Dedifferentiated amniotic fluid mesenchymal stem cell (primary cell): ENCODE measurements at regions not wholly inside any gene's neighbourhood (a gene's known extent, or its start where the extent isn't known, plus 50 kb on each side); places are given as distances from the start of the nearest gene placed in this dataset.

ENCODE experiments used
- DNase-seq: peaks from one replicate; pipeline ENCODE4 v3.0.0-alpha.2; 2016; ENCODE audit errors: extremely low spot score

DNA sequence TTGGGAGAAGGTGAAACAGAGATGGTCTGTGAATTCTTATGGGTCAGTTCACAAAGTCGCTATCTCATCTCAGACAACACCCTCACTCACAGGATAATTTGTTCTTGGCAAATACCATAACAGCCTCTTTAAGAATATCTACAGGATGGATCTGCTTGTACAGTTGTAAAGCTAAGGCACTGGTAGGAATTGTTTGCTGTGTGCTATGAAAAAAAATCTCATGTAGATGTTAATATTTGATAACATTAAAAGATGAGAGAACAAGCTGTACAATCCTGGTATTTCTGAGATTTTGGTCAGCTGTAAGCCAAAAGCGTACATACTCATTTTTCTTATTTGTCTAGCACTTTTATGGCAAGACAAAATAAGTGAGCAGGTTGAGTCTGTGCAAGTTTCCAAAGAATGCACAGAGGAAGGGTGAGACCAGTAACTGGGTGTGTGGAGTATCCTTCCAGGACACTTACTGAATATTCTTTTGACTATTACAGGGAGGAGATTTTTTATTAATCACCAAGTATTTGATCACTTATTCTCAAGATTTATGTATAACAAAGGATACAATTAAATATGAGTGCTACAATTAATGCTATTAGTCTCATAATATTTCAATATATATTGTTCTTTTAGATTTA is 814.5 kb upstream of the MIR17HG start:
- no peak for DNase-seq

DNA sequence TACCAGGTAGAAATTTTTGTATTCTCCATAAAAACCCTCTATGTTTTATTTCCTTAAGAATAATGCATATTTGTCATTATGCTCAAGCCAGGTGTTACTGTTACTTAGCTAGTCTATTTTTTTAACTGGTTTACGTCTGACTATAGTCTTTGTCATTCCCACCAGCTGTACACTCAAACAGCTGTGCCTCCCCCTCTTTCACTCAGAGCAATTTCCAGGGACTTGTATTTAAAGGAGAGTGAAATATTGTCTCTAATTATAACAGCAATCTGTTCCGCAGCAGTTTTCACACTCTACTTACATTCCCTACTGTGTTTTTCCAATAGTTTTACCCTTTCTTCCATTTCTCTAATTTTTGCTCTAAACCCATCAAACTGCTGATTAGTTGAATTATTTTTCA is 813.6 kb upstream of the MIR17HG start:
- no peak for DNase-seq

DNA sequence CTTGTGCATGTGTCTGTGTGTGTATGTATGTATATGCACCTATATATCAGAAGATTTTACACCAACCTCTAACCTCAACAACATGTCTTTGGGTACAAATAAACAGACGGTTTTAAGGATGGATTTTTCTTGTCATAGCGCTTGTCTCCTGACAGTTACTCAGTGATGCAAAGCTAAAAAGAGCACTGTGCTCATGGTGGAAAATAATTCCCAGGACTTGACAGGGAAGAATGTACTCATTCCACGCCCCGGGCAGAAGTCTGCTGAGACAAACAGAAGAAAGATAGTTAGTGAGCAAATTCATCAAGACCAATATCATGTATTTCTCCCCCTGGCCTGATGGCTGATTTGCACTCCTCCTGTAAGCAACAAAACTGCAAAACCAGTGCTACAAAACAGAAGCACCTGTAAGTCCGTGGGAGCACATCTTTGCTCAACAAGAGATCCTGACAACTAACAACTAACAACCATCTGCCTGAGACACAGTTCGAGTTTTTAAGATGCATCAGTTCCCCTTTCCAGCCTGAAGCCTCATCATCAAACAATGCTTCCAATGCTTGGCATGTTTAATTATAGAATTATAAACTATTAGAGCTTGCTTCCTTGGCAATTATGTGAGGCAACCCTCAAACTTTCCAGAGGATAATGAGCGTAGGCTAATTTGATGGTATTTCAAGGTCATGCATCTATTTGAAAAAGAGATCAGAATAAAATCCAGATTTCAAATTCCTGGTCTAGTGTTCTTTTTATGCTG is 812.7 kb upstream of the MIR17HG start:
- DNase-seq, result no peak

DNA sequence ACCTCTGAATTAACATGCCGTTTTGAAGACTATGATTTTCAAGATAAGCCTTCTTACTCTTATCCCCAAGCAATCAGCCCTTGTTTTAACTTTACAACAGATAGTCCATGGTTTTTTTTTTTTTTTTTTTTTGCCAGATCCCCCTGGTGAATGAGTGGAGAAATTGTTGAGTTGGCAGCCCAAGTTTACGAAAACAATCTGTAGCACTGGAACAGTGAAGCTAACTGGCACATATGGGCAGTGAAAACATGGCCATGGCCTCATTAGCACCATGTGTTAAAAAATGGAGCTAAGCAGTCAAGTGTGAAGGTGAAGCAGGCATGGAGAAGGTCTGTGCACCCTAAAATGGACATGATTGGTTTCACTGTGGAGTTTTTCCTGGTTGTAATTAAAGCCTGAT is 812.1 kb upstream of the MIR17HG start:
- DNase-seq, result no peak

DNA sequence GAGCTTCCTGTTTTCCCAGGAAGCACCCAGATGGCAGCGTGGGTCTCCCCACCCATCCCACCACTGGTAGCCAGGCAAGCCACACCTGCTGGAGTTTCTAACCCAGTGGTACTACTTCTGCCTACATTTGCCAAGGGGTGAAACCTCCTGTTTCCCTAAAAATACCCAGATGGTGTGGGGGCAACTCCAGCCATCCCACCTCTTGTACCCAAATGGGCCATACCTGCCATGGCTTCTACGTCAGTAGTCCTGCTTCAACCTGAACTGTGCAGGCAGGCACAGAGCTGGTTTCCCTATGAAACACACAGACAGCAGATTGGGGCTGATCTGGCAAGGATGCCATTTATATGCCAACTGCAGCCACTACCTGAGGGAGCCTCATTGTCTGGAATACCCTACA is 809.4 kb upstream of the MIR17HG start:
- no peak for DNase-seq

DNA sequence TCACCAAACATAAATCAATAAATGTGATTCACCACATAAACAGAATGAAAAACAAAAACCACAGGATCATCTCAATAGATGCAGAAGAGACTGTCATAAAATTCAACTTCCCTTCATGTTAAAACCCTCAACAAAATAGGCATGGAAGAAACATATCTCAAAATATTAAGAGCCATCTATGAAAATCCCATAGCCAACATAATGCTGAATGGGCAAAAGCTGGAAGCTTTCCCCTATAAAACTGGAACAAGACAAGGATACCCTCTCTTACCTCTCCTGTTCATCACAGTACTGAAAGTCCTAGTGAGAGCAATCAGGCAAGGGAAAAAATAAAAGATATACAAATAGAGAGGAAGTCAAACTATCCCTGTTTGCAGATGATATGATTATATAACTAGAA is 806.1 kb upstream of the MIR17HG start:
- no peak for DNase-seq

DNA sequence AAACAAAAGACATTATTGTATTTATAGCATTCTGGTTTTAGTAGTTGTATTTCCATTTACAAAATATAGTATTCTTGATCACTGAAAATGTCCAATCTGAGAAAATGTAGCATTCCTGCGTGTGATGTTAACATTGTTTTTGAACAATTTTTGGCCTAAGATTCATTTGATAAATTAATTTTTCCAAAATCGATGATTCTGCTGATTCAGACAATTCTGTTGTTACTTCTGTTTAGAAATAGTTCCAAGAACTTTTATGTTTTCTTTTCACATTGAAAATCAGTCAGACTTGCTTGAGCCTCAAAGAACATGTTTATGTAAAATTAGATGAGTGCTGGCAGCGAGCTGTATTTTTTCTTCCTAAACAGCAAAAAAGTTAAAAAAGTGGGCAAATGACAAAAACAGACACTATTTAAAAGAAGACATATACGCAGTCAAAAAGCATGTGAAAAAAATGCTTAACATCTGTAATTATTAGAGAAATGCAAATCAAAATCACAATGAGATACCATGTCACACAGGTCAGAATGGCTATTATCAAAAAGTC is 804.5 kb upstream of the MIR17HG start:
- no peak for DNase-seq

DNA sequence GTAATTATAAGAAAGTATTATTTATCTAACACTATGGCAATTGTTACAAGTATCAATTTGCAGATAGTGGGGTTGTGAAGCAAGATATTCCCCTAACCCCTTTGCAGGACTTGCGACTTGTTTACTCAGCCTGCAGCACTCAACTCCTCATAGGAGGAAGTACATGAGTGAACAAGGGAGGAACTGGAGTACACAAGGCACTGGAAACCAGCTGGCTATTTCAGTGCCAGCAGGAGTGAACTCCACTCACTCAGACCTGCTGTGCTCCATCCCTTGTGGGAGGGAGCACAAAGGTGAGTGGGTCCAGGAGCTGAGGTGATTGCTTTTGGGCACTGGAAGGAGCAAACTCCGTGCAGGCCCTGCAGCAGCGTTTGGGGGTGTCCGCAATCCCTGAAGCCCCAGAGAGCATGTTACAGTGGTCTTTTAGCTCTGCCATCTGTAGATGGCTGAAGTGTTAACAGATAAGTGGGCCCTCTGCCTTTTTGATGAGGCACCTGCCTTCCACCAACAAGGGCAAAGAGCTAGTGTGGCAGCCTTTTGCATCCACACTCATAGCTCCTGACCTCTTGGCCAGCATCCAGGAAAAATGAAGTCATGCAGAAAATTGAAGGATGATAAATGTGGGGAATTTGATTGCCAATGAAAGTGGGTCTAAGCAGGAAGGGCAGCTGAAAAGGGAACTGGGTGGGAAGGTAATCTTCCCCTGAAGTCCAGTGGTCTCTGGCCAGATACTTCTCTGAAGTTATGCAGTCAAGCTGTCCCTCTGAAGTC is 802.2 kb upstream of the MIR17HG start:
- DNase-seq, result no peak

DNA sequence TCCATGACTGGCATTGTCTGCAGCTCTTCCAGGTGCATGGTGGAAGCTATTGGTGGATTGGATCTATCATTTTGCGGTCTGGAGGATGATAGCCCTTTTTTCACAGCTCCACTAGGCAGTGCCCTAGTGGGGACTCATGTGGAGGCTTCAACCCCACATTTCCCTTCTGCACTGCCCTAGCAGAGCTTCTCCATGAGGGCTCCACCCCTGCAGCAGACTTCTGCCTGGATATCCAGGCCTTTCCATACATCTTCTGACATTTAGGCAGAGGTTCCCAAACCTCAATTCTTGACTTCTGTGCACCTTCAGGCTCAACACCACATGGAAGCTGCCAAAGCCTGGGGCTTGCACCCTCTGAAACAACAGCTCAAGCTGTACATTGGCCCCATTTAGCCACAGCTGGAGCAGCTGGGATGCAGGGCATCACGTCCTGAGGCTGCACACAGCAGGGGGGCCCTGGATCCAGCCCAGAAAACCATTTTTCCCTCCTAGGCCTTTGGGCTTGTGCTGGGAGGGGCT is 800.2 kb upstream of the MIR17HG start:
- DNase-seq, result no peak

DNA sequence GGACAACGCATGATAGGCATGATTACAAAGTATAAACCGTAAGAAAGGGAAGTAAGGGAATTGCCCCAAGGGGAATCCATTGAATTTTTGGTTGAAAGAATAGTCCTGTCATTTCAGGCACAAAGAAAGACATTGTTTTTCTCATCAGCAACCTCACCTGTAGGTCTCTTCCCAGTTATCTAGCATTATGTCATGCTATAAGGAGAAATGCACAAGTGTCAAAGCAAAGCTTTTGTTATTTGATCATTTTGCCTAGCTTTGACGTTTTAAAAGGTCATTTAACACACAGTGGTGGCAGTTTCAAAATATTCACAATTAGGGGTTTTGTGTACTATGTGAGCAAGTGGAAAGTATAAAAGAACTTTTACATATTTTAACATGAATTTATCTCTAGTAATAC is 796.2 kb upstream of the MIR17HG start:
- no peak for DNase-seq

DNA sequence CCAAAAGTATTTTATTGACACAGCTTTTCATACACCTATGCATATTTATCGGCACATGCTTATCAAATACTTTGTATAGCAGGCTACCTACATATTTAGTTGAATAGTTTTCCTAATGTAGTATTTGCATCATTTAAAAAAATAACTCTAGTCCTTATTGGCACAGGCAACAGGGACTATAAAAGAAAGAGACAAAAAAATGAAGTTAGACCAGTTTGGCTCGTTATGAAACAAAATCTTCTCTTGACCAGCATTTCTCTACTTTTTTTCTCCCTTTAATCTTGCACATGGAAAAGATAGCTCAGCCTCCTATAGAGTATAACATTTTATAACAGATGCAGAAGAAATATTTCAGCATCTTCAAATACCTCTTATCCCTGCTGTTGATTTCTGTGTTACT is 794.8 kb upstream of the MIR17HG start:
- DNase-seq, result no peak

DNA sequence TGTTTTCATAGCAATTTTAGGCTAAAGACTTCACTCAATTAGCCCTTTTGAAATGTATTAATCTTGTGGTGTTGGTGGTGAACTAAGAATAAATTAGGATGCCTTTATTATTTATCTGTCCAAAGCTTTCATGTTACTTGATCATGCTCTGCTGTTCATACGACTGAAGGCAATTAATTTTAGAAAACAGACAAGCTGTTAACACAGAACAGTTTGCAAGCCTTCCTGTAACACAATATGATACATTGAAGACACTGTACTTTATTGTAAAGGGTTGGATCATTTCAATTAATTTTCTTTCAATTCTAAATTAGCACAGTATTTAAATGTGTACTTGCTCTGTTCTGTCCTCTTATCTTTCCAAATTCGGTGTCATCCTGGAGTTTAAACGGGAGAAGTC is 794.3 kb upstream of the MIR17HG start:
- DNase-seq, result no peak

DNA sequence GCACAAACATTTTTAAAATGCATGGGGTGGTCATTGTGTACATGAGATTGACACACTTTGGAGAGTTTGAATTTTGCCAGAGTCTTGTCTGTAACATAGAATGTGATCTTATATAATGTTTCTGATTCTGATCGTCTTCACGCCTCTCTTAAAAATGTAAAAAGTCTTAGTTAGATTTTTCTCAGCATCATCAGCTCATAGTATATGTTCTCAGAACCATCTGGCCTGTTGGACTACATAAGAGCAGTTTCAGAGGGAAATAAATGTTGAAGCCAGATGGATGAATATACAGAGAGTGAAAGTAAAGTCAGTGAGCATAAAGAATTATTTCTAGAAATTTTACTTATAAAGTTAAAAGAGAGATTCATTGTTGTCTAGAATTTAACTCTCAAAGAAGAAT is 789.9 kb upstream of the MIR17HG start:
- DNase-seq, result no peak

DNA sequence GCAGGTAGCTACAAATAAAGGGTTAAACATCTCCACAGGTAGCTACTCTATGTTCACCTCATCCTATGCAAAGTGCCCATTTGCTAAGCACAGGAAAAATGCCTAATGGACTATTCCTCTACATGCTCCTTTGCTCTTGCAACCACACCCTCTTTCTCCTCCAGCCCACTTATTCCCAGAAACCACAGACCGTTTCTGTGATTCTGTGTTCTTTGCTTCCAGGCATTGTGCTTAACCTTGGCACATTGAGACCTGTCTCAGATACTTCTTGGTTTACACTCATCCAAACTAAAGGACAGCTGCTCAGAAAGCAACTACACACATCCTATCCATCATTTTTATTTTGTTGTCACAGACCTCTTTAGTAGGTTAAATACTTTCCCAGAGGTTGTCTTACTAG is 785.0 kb upstream of the MIR17HG start:
- no peak for DNase-seq

DNA sequence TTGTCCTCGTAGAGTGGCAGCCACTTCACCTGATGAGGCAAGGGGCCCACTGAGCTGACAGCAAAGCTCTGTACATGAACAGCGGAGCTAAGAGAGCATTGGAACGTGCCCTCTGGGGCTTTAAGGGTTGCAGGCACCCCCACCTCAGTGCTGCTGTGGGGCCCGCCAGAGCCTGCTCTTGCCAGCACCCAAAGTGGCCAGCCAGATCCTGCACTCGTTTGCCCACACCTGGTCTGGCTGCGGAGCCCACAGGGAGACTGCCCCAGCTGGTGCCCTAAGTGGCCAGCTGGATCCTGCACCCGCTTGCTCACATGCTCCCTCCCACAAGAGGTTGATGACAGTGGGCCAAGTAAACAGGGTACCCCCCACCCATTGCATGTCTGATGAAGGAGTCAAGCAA is 783.4 kb upstream of the MIR17HG start:
- DNase-seq, result no peak

DNA sequence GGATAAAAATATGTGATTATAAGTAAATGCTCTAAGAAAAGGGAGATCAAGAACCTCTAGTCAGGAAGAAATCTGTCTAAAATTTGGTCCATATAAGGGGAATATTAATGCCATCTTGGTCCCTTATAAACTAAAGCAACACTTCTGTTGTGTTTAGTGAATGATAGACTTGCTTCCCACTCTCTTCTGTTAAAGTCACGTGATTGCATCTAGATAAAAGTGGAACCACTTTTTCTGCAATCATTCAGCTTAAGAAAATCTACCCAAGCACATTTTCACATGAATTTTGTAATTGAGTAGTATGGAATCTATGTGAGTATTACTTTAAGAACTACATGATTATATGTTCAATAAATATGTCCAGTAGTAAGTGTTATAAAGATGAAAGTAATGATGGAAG is 782.9 kb upstream of the MIR17HG start:
- DNase-seq, result no peak

DNA sequence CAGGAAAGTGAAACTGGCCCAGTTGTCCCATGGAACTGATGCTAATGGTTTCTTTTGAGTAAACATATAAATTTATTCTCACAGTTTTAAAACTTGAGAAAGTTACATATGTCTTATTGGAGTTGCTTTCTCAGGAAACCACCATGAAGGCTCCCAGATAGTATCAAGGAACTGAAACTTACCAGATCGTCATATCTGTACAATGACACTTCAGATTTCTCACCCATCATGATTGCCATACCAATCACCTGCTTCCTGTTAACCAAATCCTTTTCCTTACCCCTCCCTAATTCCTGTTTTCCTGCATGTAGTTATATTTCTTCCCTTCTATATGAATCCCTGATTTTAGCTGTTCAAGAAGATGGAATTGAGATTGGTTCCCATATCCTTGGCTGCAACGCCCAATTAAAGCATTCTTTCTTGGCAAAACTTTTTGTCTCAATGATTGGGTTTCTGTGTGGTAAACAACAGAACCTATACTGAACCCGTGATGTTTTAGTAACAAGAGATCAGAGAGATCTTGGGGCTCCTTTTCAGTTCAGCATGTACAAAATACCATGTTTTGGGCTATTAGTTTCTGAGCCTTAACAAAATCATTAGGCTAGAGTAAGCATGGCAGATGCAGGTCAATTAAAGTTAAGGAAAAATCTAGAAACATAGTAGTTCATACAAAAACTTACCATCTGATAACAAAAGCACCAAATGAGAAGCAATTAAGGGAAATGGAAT is 781.3 kb upstream of the MIR17HG start:
- DNase-seq, result no peak

DNA sequence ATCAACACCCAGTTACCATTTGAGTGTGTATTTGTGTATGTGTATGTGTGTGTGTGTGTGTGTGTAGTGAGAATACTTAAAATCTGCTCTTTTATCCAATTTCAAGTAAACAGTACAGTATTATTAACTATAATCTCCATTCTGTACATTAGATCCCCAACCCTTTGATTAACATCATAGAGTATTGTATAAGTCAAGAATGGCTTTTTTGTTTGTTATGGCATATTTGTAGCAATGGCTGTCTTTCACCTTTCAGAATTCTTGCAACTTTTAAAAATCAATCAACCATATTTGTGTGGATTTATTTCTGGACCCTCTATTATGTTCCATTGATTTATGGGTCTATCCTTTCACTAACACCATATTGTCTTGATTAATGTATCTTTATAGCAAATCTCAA is 779.3 kb upstream of the MIR17HG start:
- DNase-seq, result no peak

DNA sequence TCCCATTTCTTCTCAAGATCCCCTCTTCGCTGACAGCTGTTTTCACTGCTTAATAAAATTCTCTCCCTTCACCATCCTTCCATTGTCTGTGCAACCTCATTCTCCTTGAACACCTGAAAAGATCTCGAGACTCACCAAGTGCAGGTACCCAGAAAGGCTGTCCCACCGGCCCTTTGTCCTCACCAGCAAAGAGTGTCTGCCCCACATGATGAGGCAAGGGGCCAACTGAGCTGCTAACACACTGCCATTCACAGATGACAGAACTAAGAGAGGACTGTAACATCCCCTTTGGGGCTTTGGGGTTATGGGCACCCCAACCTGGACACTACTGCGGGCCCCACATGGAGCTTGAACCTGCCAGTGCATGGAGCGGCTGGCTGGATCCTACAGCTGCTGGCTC is 771.4 kb upstream of the MIR17HG start:
- DNase-seq, result no peak

DNA sequence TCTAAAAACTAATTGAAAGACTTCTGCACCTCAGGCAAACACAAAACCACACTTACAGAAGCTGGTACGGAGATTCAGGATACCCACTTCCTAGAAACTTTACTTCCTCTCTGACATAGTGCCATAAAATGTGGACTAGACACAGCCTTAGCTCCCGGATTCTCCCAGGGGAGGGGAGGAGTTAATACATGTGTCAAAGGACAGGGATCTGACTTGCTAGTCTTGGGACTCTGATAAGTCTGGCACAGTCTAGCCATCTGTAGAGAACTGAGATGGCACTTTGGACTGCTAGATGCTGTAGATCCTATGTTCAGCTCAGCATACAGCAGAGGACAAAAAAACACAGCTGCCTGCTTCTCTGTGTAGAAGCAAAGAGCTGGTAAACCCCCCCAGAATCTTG is 769.8 kb upstream of the MIR17HG start:
- no peak for DNase-seq

DNA sequence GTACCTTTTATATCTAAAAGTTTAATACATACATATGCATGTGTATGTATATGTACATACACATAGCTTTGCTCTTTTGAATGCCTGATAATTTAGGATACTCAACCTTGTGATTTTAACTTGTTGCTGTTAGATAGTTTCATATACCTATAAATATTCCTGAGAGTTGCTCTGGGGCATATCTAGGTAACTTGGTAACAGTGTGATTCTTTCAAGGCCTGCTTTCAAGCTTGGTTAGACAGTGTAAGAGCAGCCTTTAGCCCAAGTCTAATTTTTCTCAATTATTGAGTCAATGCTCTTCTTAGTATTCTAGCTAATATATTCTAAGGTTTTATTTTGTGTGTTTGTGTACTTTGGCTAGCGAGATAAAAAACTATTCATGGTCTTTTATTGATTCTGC is 762.1 kb upstream of the MIR17HG start:
- DNase-seq, result no peak
